Liver (tissue), 3 donors: ENCODE measurements at regions not wholly inside any gene's neighbourhood (a gene's known extent, or its start where the extent isn't known, plus 50 kb on each side); places are given as distances from the start of the nearest gene placed in this dataset.

ENCODE experiments used
- GABPA ChIP-seq, 2 donors: IDR thresholded peaks in 1 of 2; conservative IDR thresholded peaks in 1 of 2; 2 replicates each; pipeline ENCODE4 v1.6.1; 2016; ENCODE audit warnings: antibody characterized with exemption in 2 of 2, mild to moderate bottlenecking in 1 of 2, moderate library complexity in 1 of 2
- RAD21 ChIP-seq, 2 donors: IDR thresholded peaks; 2 replicates each; pipeline ENCODE4 v1.6.1; 2016; ENCODE audit warnings: antibody characterized with exemption in 2 of 2, mild to moderate bottlenecking in 2 of 2
- RXRA ChIP-seq, 2 donors: IDR thresholded peaks; 2 replicates each; pipeline ENCODE4 v1.6.1; 2017 to 2018; ENCODE audit warnings: antibody characterized with exemption in 2 of 2, mild to moderate bottlenecking in 1 of 2
- TF ChIP-seq, protein P1 (sequence below): fragments of 150-350 bp; IDR thresholded peaks from 2 replicates; pipeline ENCODE4 v1.5.1; 2017; ENCODE audit warnings: improper control_type of control experiment, low read depth, low read length; ENCODE audit not compliant: missing input control
- donor health status: healthy.
- donor health status: healthy.

DNA sequence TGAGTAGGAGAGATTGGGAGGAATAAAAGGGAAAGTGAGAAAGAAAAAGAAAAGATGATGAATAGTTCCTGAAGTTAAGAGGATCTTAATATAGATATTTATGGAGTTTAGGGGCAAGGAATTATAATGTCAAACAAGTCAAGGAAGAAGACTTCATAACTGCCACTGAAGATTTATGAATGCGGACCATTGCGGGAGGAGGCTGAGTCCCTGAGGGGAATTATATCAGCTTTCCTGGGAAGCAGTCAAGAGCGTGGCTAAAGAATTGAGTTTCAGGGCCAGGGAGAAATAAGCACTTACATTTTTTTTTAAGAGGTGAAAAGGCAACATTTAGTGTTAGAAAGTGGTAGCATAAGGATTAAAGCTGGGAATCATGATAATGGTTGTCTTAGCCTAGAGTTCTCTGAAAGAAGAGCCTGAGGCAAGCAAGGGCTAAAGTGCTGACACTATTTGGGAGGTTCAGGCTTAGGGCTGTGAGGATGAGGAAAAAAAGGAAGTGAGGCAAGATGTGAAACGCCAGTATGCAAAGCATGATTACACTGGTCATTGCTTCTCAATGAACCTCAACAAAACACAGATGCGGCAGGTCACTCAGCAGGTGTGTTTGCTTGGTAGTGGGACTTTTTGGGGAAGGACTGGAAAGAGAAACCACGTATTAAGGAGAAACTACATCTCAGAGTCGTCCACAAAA is 217.1 kb downstream of the SLC4A3 start:
- TF ChIP-seq, protein P1, sequence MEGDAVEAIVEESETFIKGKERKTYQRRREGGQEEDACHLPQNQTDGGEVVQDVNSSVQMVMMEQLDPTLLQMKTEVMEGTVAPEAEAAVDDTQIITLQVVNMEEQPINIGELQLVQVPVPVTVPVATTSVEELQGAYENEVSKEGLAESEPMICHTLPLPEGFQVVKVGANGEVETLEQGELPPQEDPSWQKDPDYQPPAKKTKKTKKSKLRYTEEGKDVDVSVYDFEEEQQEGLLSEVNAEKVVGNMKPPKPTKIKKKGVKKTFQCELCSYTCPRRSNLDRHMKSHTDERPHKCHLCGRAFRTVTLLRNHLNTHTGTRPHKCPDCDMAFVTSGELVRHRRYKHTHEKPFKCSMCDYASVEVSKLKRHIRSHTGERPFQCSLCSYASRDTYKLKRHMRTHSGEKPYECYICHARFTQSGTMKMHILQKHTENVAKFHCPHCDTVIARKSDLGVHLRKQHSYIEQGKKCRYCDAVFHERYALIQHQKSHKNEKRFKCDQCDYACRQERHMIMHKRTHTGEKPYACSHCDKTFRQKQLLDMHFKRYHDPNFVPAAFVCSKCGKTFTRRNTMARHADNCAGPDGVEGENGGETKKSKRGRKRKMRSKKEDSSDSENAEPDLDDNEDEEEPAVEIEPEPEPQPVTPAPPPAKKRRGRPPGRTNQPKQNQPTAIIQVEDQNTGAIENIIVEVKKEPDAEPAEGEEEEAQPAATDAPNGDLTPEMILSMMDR: no peak
- TF ChIP-seq GABPA (IDR thresholded peaks at IDR 0.05 in 1 of 2, conservative IDR thresholded peaks at IDR 0.05 in 1 of 2) (no peak), RAD21 (IDR thresholded peaks at IDR 0.05) (no peak), RXRA (IDR thresholded peaks at IDR 0.05) (no peak)
